OCI-LY1 (cell line): ENCODE measurements at regions not wholly inside any gene's neighbourhood (a gene's known extent, or its start where the extent isn't known, plus 50 kb on each side); places are given as distances from the start of the nearest gene placed in this dataset.

Source experiments
- H2AFZ ChIP-seq: fragments of 200-600 bp; sonication (generic), shearing (Covaris generic); 2 replicates; pipeline ENCODE4 v1.6.0; 2014; ENCODE audit warnings: antibody characterized with exemption, mild to moderate bottlenecking, low read length
- H3F3A ChIP-seq: fragments of 200-600 bp; sonication (generic), shearing (Covaris generic); 2 replicates; pipeline ENCODE4 v1.6.0; 2014; ENCODE audit warnings: mild to moderate bottlenecking, antibody characterized with exemption, low read length, moderate library complexity; ENCODE audit not compliant: insufficient read depth
- H3K27ac ChIP-seq: fragments of 200-600 bp; sonication (generic); 2 replicates; pipeline ENCODE4 v1.5.1; 2014; ENCODE audit warnings: low read length, mixed run types, mild to moderate bottlenecking, low read depth; ENCODE audit not compliant: poor library complexity, severe bottlenecking
- H3K27me3 ChIP-seq: fragments of 200-600 bp; sonication (generic); 2 replicates; pipeline ENCODE4 v1.6.0; 2014; ENCODE audit warnings: antibody characterized with exemption, mild to moderate bottlenecking, low read length, moderate library complexity; ENCODE audit not compliant: insufficient read depth
- H3K36me3 ChIP-seq: fragments of 200-600 bp; sonication (generic); 2 replicates; pipeline ENCODE4 v1.6.1; 2014; ENCODE audit warnings: mild to moderate bottlenecking, antibody characterized with exemption, low read length, moderate library complexity, mixed read lengths; ENCODE audit not compliant: insufficient read depth
- H3K4me1 ChIP-seq: fragments of 200-600 bp; sonication (generic); 2 replicates; pipeline ENCODE4 v1.5.1; 2014; ENCODE audit warnings: mild to moderate bottlenecking, low read length, moderate library complexity; ENCODE audit not compliant: insufficient read depth, severe bottlenecking
- H3K4me2 ChIP-seq: fragments of 200-600 bp; sonication (generic), shearing (Covaris generic); 2 replicates; pipeline ENCODE4 v1.6.1; 2014; ENCODE audit warnings: low read length
- H3K4me3 ChIP-seq: fragments of 200-600 bp; sonication (generic); 2 replicates; pipeline ENCODE4 v1.5.1; 2014; ENCODE audit warnings: low read length, low read depth, mild to moderate bottlenecking, mixed read lengths; ENCODE audit not compliant: poor library complexity, severe bottlenecking
- H3K79me2 ChIP-seq: fragments of 200-600 bp; shearing (Covaris generic); 2 replicates; pipeline ENCODE4 v1.6.1; 2016; ENCODE audit warnings: mixed run types, low read length, mixed read lengths; ENCODE audit not compliant: insufficient read depth
- H3K9ac ChIP-seq: fragments of 200-600 bp; sonication (generic), shearing (Covaris generic); 2 replicates; pipeline ENCODE4 v1.6.1; 2014; ENCODE audit warnings: mild to moderate bottlenecking, low read length, mixed read lengths
- H3K9me2 ChIP-seq: fragments of 200-600 bp; sonication (generic), shearing (Covaris generic); 2 replicates; pipeline ENCODE4 v1.6.1; 2014; ENCODE audit warnings: low read depth, mild to moderate bottlenecking, low read length, mixed read lengths
- H3K9me3 ChIP-seq: fragments of 200-600 bp; shearing (Covaris generic); 2 replicates; pipeline ENCODE4 v1.6.1; 2014; ENCODE audit warnings: low read length, mixed read lengths
- H4K20me1 ChIP-seq: fragments of 200-600 bp; sonication (generic), shearing (Covaris generic); 2 replicates; pipeline ENCODE4 v1.6.0; 2016; ENCODE audit warnings: mild to moderate bottlenecking, low read length; ENCODE audit not compliant: insufficient read depth
- CTCF ChIP-seq: fragments of 200-600 bp; sonication (generic), shearing (Covaris generic); IDR thresholded peaks from 2 replicates; pipeline ENCODE4 v1.5.1; 2017; ENCODE audit warnings: mild to moderate bottlenecking, antibody characterized with exemption, low read length, moderate library complexity, mixed read lengths
- EZH2 ChIP-seq: fragments of 200-600 bp; sonication (generic), shearing (Covaris generic); IDR thresholded peaks from 2 replicates; pipeline ENCODE4 v1.8.0; 2017; ENCODE audit warnings: borderline replicate concordance, mixed run types, mild to moderate bottlenecking, antibody characterized with exemption, low read length, moderate library complexity, mixed read lengths

GRCh38 chr4:120139392-120139791 is 72.7 kb upstream of the MAD2L1 start:
- no peaks in the 10 kb centered on the region for H3K4me1 ChIP-seq
- H2AFZ ChIP-seq = no peak overlapping the region
- TF ChIP-seq EZH2 (no peak), CTCF (no peak)
- H3F3A ChIP-seq = no peaks in the 10 kb centered on the region
- H3K9me3 ChIP-seq = no peaks in the 10 kb centered on the region
- H3K79me2 ChIP-seq = no peaks in the 10 kb centered on the region
- H3K27me3 ChIP-seq = no peaks in the 10 kb centered on the region
- no peaks in the 10 kb centered on the region for H3K9me2 ChIP-seq
- no peak overlapping the region for H3K4me2 ChIP-seq
- H3K36me3 ChIP-seq = no peaks in the 10 kb centered on the region
- no peaks in the 10 kb centered on the region for H4K20me1 ChIP-seq
- H3K4me3 ChIP-seq = no peak overlapping the region
- H3K27ac ChIP-seq = no peak overlapping the region
- no peak overlapping the region for H3K9ac ChIP-seq

GRCh38 chr4:120132935-120133334 is 66.3 kb upstream of the MAD2L1 start:
- Histone ChIP-seq H3K27ac (no peak overlapping the region), H2AFZ (no peak overlapping the region), H3K9me3 (no peaks in the 10 kb centered on the region), H3K4me1 (peaks cover 5% of the 10 kb centered on the region), H3F3A (no peaks in the 10 kb centered on the region), H3K4me2 (no peak overlapping the region), H3K79me2 (no peaks in the 10 kb centered on the region), H3K9ac (no peak overlapping the region), H3K27me3 (no peaks in the 10 kb centered on the region), H3K36me3 (no peaks in the 10 kb centered on the region), H3K9me2 (no peaks in the 10 kb centered on the region), H4K20me1 (no peaks in the 10 kb centered on the region), H3K4me3 (no peak overlapping the region)
- TF ChIP-seq CTCF (no peak), EZH2 (no peak)

DNA sequence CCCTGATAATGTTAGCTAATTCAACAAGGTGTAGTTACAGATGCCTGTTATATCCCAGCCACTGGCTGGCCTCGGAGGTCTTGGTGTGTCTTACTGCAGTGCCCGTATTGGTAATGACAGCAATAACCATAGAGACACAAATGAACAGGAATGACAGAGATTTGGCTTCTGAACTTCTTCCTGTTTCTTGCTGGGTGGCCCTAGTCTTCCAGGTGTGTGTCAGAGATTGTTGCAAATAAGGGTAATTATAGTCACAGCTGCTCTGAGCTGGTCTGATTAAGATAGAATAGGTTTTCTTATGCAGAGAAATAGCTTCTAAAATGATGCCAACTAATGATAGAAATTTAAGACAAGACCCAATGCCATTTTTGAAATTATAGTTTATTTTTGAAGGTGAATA is 64.1 kb upstream of the MAD2L1 start:
- H3K4me3 ChIP-seq = no peak overlapping the region
- H4K20me1 ChIP-seq = no peaks in the 10 kb centered on the region
- no peak for TF ChIP-seq EZH2
- no peak for TF ChIP-seq CTCF
- no peak overlapping the region for H3K27ac ChIP-seq
- no peak overlapping the region for H2AFZ ChIP-seq
- no peak overlapping the region for H3K9ac ChIP-seq
- H3K27me3 ChIP-seq = no peaks in the 10 kb centered on the region
- no peaks in the 10 kb centered on the region for H3K9me2 ChIP-seq
- H3F3A ChIP-seq = no peaks in the 10 kb centered on the region
- H3K4me2 ChIP-seq = no peak overlapping the region
- H3K9me3 ChIP-seq = no peaks in the 10 kb centered on the region
- H3K79me2 ChIP-seq = no peaks in the 10 kb centered on the region
- H3K36me3 ChIP-seq = no peaks in the 10 kb centered on the region
- H3K4me1 ChIP-seq = peaks cover 5% of the 10 kb centered on the region
